CD4-positive, alpha-beta T cell treated with Interferon alpha-2 for 1 hour (primary cell): ENCODE measurements at regions not wholly inside any gene's neighbourhood (a gene's known extent, or its start where the extent isn't known, plus 50 kb on each side); places are given as distances from the start of the nearest gene placed in this dataset.

Source experiments
- DNase-seq, 2 donors: peaks; one replicate each; pipeline ENCODE4 v3.0.0-alpha.2; 2020 to 2022

DNA sequence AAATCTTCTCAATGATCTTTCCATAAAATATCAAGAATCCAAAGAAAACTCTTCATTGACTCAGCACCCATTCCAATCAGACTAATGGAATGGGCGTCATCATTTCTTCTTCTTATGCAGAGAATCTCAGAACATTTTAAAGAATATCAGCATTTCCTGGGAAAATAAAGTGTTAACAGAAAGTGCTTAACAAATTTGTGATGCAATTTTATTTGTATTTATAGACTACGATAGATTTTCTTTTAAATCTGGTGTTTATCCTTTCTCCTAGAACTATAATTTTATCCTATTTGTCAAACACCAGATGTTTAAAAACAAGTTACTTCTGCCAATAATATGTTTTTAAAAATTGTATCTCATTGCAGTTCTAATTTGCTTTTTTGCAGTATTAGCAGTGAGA, 330.7 kb downstream of the COL12A1 start:
- no peak for DNase-seq

DNA sequence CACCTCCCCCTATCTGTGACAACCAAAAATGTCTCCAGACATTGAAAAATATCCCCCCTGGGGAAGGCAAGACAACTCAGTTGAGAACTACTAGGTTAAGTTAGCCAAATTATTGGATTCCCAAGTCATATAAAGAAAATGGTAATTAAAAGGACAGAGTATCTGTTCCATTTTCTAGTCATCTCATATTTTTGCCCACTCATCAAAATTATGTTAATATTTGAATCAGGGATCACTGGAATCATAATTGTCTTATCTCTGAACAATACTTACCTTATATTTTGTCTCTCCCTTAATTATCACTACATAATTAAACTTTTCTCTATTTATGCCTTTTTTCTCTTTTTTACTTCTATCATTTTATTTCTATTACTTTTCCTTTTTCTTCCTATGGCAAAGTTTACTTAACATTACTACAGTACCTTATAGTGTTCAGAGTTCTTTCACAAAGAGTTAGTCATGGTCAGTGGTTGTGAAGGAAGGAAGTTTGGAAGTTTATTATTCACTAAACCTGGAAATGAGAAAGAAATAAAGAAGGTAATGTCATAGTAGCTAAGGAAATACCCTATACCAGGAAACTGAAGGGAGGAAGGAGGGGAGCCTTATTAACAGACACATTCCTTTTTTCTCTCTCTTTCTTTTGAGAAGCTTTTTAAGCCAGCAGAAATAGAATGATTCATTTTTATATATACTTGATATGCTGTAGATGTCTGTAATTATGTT, 332.9 kb downstream of the COL12A1 start:
- no peak for DNase-seq

DNA sequence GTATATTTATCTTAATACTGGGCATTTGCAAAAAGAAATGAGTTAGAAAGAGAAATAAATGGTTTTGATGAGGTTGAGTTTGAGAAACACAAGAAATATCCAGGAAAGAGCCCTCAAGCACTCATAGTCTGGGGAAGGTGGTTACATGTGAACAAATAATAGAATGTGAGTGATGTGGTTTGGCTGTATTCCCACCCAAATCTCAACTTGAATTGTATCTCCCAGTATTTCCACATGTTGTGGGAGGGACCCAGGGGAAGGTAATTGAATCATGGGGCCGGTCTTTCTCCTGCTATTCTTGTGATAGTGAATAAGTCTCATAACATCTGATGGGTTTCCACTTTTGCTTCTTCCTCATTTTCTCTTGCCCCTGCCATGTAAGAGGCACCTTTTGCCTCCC, 334.1 kb downstream of the COL12A1 start:
- DNase-seq, result no peak

DNA sequence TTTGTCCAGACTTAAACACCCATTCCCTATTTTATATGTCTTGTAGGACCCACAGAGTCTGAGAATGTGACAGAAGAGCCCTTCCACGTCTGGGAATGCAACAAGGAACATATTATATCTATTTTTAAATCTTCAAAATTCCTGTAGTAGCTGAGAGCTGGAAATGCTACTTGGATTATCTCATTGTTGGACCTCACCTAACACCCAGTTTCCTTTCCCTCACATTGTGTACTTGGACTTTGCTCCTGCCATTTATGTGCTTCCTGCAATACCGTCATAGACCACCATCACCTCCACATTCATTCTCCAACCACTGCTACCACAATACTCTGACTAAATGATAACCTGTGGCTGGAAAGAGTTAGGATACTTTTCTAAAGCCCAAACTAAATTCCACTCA, 335.4 kb downstream of the COL12A1 start:
- no peak for DNase-seq

DNA sequence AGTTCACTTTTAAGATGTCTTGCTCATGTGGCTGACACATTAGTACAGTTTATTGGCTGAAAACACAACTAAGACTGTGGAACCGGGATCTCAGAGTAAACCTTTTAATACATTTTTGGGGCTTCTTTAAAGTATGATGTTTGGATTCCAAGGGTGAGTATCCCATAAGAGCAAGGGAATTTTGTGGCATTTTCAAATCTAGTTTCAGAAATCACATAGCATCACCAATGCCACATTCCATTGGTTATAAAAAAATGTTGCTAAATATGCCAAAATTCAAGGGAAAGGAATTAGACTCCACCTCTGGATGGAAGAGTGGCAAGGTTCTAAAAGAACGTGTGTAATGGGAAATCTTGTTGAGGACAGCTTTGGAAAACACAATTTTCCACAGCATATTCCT, 338.6 kb downstream of the COL12A1 start:
- no peak for DNase-seq

DNA sequence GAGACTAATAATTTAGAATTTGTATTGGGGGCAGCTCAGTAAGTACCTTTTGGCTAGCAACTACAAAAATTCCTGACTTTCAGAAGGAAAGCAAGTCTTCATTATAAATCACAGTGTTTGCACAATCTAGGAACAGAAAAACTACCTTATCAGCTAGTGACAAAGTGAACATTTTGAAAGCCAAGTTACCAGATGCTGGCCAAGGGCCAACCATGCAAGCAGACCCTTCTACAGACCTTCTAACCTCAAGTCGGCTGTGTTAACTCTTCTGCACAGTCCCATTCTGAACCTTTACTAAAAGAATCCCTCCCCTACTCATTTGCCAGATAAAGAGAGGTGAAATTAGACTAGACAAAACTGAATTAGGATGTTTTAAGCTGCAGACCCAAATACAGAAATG, 341.9 kb downstream of the COL12A1 start:
- no peak for DNase-seq

DNA sequence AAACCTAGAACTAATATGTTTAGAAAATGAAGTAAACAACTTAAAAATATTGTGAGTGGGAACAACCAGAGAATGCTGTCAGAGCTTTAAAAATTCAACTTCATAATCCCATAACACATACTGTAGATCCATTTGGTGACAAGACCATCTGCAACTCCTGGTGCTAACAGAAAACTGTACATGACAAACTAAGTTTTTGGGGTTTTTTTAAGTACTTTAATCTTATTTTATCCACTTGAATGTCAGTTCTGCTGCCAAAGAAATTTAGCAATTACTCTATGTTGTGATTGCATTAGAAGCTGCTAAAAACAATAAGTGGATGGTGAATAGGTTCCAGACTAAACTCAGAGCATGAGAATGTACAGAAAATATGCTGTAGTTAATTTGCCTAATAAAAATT, 345.4 kb downstream of the COL12A1 start:
- no peak for DNase-seq

DNA sequence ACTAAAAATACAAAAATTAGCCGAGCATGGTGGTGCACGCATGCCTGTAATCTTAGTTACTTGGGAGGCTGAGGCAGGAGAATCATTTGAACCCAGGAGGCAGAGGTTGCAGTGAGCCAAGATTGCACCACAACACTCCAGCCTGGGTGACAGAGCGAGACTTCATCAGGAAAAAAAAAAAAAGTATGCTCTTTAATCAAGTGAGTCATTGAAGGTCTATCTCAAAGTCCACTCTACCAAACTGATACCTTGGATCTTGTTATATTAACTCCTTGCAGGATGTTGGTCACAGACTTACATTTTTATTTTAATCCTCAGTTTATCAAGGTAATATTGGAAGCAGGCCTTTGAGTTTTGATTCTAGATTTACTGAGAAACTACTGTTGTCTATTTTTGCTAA, 348.7 kb downstream of the COL12A1 start:
- DNase-seq, result no peak

DNA sequence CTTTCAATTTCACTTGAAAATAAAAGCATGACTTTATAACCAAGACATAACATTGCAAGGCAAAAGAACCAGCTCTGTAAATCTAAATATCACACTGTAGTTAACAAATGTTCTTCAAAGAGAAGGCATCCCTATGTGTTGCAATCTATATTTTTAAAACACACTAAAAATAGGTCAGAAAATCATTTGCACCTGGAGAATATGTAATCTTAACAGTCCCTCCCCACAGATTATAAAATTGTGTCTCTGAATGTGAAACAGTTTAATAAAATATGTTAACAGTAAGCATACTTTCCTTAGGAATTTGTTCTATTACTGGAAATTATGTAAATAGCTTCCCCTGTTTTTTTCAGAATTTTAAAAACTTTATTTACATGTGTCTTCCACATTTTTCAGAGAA, 351.9 kb downstream of the COL12A1 start:
- no peak for DNase-seq

DNA sequence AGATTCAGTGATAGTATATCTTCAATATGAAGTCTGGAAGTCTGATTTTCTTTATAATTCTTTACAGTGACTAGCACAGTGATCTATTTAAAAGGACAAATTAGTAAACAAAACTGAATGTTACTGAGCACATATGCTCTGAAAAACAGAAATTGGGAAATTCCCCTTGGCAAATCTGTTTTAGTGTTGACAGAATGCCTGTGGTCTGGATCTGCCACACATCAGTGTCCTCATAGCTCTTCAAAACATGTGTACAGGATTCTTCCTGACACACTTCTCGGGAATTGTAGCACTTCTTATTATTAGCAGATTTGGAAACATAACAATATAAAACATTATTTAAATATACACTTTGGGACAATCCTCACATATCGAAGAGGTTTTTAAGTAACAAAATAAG, 354.3 kb downstream of the COL12A1 start:
- DNase-seq, result no peak

DNA sequence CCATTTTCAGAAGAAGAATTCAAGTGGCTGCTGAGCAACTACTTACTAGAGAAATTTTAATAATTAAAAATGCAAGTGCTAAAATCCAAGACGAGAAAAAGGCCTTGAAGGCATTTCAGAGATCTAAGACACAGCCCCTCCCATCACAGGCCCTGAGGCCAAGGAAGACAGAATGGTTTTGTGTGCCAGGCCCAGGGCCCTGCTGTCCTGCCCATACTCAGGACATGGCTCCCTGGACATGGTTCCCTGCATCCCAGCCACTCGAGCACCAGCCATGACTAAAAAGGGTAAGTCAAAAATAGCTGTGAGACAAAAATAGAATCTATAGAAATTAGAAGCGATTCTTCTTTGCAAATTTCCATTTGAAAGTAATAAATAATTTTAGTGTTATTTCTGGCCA, 364.9 kb downstream of the COL12A1 start:
- DNase-seq, result no peak

DNA sequence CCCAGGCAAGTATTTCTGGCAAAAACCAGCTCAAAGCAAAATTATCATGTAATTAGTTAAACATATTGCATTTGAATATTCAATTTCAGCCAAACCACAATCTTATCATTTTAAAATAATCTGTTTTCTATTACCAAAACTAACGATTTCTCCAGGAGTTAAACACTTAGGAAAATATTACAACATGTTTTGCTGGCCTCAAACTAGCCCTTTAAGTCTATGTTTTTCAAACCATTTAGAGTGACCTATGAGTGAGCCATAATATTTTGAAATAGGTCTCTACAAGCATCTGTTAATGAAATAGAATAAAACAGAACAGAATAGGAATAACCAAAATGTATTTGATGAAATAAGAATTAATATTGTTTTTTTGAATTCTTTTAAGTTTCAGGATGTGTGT, 370.9 kb downstream of the COL12A1 start:
- no peak for DNase-seq

DNA sequence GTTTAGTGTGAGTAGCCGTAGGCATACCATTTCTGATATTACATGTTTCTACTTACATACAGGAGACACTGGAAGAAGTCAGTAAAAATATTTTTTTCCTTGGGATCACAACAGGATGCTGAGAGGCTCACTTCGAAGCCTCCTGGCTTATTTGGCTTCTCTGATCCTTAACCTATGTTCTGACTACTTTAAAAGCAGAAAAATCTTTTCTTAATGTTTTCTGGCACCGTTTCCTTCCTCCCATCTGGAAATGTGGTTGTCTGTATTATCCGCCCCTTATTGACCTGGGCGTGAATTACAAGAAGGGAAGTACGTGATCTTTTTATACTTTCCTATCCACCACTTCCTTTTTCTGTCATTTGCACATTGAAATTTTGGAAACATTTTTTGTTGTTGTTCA, 379.6 kb downstream of the COL12A1 start:
- no peak for DNase-seq

DNA sequence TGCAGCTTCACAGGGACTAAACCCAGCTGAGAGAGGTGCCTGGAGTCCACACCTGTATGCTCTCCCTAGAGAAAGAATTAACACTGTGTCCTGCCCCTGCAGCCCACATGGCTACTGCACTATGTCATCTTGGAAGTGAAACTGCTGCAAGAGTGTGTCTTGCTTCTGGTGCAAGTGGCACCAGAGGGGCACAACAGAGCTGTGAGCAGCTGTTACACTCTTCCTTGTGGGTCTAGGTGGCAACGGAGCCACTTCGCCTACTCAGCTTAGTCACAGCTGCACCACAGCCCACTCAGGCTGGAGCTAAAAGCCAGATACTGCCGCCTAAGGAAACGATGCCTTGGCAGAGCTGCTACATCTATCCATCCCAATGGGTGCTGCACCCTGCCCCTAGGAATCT, 391.4 kb downstream of the COL12A1 start:
- DNase-seq, result no peak

DNA sequence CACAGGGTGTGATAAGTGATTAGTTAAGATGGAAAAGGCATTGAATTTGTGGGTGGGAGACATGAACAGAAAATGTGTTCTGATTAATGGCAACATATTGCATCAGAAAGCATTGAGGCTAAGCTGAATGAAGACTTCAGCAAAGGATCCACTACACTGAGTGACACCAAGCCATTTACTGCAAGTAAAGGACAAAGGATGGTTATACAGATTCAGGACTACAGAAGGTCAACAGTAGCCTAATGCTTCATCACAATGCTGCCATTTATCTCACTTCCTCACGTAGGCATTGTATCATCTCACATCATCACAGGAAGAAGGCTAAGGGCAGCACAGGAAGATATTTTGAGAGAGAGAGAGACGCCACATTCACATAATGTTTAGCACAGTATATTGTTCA, 398.2 kb downstream of the COL12A1 start:
- DNase-seq, result no peak

DNA sequence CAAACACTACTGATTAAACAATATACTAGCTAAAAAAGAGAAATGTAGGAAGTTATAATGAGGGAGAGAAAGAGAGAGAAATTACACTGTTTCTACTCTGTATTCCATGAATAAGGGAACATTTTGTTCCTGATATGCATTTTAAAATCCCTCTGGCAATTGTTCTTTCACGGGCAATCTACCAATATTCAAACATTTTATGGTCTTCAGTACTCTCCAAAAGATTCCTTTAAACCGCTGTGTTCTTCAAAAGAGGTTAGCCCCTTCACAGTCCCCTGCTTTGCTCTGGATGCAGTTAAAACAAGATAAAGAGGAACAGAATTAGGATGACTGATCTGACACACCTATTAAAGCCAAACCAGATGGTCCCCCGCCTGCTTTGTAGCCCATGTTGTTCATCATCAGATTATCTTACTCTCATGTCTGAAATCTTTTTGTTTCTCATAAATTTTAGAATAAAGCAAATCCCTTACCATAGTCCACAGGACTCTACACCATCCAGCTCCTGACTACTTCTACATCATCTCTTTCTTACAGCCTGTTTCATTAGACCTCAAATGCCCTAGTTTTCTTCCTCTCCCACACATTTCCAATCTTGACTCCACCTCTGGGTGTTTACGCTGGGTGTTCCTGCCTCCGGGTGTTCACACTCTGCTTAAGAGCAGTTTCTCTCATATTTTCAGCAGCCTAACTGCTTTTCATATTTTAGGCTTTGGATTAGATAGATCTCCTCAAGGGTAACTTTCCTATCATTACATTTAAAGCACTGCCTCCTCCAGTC, 399.7 kb downstream of the COL12A1 start:
- DNase-seq, result no peak

DNA sequence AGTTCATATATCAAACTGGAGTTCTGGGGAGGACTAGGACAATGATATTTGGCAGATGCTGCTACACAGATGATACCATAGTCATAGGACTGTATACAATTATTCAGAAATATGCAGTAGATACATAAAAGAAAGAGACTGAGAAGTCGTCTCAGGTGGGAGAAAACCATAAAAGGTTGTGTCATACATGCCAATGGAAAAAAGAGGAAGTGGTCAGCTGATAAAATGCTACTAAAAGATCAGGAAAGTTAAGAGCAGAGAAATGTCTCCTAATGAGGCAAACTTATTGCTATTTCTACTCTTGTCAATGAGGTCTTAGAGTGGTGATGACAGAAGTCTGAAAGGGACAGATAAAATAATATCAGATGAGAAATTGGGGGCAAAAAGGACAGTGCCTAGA, 407.6 kb downstream of the COL12A1 start:
- DNase-seq, result no peak

DNA sequence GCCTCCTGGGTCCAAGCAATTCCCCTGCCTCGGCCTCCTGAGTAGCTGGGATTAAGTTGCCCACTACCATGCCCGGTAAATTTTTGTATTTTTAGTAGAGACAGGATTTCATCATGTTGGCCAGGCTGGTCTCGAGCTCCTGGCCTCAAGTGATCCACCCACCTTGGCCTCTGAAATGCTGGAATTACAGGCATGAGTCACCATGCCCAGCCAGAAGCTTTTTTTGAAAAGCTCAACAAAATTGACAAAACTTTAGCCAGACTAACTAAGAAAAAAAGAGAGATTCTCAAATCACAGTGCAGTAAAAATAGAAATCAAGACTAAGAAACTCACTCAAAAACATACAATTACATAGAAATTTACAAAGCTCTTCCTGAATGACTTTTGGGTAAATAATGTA, 420.6 kb downstream of the COL12A1 start:
- no peak for DNase-seq

DNA sequence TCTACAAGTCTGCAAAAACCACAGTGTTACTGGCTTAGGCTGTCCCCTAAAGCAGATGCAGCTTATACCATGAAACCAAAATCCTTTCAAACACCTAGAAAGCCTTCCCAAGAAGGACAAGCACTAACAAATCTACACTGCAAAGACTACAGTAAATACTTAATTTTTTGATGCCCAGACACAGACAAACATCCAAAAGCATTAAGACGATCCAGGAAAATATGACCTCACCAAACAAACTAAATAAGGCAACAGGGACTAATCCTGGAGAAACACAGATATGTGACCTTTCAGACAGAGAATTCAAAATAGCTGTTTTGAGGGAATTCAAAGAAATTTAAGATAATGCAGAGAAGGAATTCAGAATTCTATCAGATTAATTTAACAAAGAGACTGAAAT, 423.5 kb downstream of the COL12A1 start:
- no peak for DNase-seq

DNA sequence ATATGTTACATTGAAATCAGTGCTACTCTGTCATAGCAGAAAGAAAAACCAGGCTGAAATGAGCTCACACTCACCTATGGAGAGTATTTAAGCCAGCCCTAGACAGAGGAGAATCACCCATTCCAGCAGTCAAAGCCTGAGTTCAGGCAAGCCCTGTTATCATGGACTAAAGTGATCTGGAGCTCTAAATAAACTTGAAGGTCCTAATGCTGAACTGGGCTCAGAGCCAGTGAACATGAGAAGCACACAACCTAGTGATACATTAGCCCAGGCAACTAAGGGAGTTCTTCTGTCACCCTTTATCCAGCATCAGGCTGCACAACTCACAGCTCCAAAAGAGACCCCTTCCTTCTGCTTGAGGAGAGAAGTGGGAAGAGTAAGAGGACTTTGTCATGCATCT, 425.0 kb downstream of the COL12A1 start:
- no peak for DNase-seq

DNA sequence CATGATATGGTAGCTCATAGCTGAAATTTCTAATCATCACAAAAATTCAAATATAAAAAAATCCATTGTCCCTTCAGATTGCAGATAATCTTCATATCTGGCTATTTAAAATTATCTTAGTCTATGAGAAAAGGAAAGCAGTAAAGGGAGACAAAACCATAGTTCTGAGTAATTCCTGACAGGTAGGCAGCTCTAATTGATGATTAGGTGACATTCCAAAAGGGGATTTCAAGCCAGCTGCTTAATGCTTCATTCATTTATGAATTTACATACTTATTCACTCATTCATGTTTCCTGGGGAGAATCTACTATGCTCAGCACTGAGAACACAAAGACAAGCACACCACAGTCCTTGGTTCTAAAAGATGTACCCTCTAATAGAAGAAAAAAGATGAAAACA, 437.1 kb downstream of the COL12A1 start:
- DNase-seq, result no peak

DNA sequence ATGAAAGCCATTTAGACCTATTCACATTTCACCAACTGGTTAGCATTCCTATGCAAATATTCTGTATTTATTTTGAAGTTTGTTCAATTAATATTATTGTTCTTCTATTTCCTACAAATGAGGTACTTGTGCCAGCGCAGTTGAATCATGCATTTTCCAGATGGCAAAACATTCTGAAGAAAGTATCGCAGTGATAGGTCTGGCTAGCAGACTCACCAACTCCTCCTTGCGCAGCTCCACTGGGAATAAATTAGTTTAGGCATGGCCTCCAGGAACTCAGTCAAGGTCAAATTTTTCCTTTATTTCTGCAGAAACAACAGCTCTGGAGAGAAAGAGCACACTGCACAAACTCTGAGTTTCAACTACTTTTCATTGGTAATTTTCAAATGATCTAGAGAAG, 437.7 kb downstream of the COL12A1 start:
- no peak for DNase-seq

DNA sequence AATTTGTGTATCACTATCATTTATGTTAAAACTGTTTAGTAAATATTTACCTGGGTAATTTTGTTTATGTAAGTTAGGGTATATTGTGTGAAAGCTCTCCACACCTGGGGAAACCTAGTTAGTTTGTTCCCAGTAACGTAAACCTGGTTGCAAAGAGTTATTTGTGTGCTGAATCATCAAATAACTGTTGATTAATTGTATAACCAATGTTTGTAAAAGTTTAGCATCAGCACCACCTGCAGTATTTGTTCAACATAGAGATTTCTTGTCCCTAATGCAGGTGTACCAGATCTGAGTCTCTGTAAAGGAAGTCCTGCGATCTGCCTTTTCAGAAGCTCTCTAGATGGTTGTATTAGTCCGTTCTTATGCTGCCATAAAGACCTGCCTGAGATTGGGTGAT, 440.4 kb downstream of the COL12A1 start:
- no peak for DNase-seq

DNA sequence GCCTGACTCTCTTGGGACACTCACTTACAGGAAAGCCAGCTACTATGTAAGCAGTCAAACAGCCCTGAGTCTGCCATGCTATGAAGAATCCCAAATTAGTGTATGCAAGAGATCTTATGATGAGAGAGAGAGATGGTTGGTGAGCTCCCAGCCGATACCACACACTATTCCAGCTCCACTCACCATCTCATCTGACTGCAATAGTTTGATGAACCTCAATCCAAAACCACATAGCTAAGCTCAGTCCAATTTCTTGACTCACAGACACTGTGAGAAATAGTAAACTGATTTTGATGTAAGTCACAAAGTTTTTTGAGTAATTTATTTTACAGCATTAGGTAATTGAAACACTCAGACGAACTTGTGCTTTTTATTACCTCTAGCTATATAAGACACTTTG, 441.4 kb downstream of the COL12A1 start:
- DNase-seq, result no peak

DNA sequence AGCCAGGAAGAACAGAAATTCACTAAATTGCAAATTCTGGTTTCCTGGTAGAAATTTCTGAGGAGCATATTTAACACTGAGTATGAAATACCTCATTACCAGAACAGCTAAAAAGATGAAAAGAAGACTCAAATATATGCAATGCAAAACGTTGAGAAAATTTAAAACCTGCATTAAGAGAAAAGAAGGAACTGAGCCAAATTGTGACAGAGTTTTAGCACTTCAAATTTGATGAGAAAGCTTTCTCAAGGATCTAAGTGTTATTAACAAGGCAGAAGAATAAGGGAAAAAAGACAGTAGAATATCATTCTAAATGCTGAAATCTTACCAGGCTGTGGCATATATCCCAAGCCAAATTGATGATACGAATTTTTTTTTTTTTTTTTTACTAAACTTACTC, 443.0 kb downstream of the COL12A1 start:
- no peak for DNase-seq
